ENCODE measurements at regions not wholly inside any gene's neighbourhood (a gene's known extent, or its start where the extent isn't known, plus 50 kb on each side); places are given as distances from the start of the nearest gene placed in this dataset.

- TF ChIP-seq CTCF (IDR thresholded peaks at IDR 0.05): no peak
- ATAC-seq (no peak), DNase-seq (no peak)
- Histone ChIP-seq H3K27ac (no peak overlapping the region), H3K4me1 (no peaks in the 10 kb centered on the region), H3K36me3 (no peaks in the 10 kb centered on the region), H3K27me3 (no peaks in the 10 kb centered on the region), H3K4me3 (no peak overlapping the region), H3K9me3 (peaks cover 0 to 2% of the 10 kb centered on the region in 2 donors)
- intact Hi-C loops (cut with DNase I): no loop called here
Observed at GRCh38 chr2:21910832-21911507, 787.2 kb downstream of the TDRD15 start.

GRCh38 chr2:21912405-21912804 is 788.6 kb downstream of the TDRD15 start:
- TF ChIP-seq CTCF (IDR thresholded peaks at IDR 0.05): no peak
- H3K27ac ChIP-seq: no peak overlapping the region

GRCh38 chr2:21915201-21915600 is 791.4 kb downstream of the TDRD15 start:
- Histone ChIP-seq H3K27ac (no peak overlapping the region), H3K4me3 (no peak overlapping the region), H3K36me3 (no peaks in the 10 kb centered on the region), H3K27me3 (no peaks in the 10 kb centered on the region), H3K9me3 (no peaks in the 10 kb centered on the region), H3K4me1 (no peaks in the 10 kb centered on the region)
- intact Hi-C loops (cut with DNase I): no loop called here
- TF ChIP-seq CTCF (IDR thresholded peaks at IDR 0.05): no peak
- DNase-seq (no peak), ATAC-seq (no peak)

More at GRCh38 chr2:21912405-21912804, 788.6 kb downstream of the TDRD15 start:
- intact Hi-C loops (cut with DNase I): no loop called here
- no peak for DNase-seq
- ATAC-seq: no peak
- Histone ChIP-seq H3K4me3 (no peak overlapping the region), H3K9me3 (peaks cover 0 to 2% of the 10 kb centered on the region in 2 donors), H3K36me3 (no peaks in the 10 kb centered on the region), H3K4me1 (no peaks in the 10 kb centered on the region), H3K27me3 (no peaks in the 10 kb centered on the region)

GRCh38 chr2:21916934-21917522 is 793.3 kb downstream of the TDRD15 start:
- DNase-seq (peak in 2 of 4 donors; percentile 18 to 25), ATAC-seq (no peak)
- no peaks in the 10 kb centered on the region for H3K9me3 ChIP-seq
- intact Hi-C loops (cut with DNase I): no loop called here
- H3K27me3 ChIP-seq: no peaks in the 10 kb centered on the region
- no peak overlapping the region for H3K27ac ChIP-seq
- no peaks in the 10 kb centered on the region for H3K36me3 ChIP-seq
- no peak for TF ChIP-seq CTCF (IDR thresholded peaks at IDR 0.05)
- H3K4me1 ChIP-seq: no peaks in the 10 kb centered on the region
- H3K4me3 ChIP-seq: no peak overlapping the region

GRCh38 chr2:21920721-21921120 is 797.0 kb downstream of the TDRD15 start:
- DNase-seq: no peak
- intact Hi-C loops (cut with DNase I): no loop called here

More at GRCh38 chr2:21920721-21921120, 797.0 kb downstream of the TDRD15 start:
- no peak overlapping the region for H3K27ac ChIP-seq
- H3K36me3 ChIP-seq: no peaks in the 10 kb centered on the region
- no peak for TF ChIP-seq CTCF (IDR thresholded peaks at IDR 0.05)
- no peaks in the 10 kb centered on the region for H3K4me1 ChIP-seq
- H3K27me3 ChIP-seq: no peaks in the 10 kb centered on the region
- ATAC-seq: no peak
- no peak overlapping the region for H3K4me3 ChIP-seq
- peaks cover 0 to 18% of the 10 kb centered on the region in 2 donors for H3K9me3 ChIP-seq
